RCC 7860 (cell line): ENCODE measurements at regions not wholly inside any gene's neighbourhood (a gene's known extent, or its start where the extent isn't known, plus 50 kb on each side); places are given as distances from the start of the nearest gene placed in this dataset.

Experiments
- DNase-seq: peaks from one replicate; pipeline ENCODE4 v3.0.0-alpha.2; 2015; ENCODE audit warnings: low spot score
- FAIRE-seq: peaks from 2 replicates; lab custom pipeline; 2012; peaks lifted over from hg19 to GRCh38; lab: Jason Lieb, UNC

GRCh38 chr18:38579764-38580163, 1014.2 kb upstream of the CELF4 start:
- FAIRE-seq, result no peak

GRCh38 chr18:38576916-38577315, 1011.3 kb upstream of the CELF4 start:
- FAIRE-seq (no peak), DNase-seq (no peak)

More at GRCh38 chr18:38579764-38580163, 1014.2 kb upstream of the CELF4 start:
- no peak for DNase-seq

- no peak for FAIRE-seq
- DNase-seq, result no peak
Observed at GRCh38 chr18:38576349-38576748, 1010.8 kb upstream of the CELF4 start.

- FAIRE-seq, result no peak
- no peak for DNase-seq
Observed at GRCh38 chr18:38575648-38576047, 1010.0 kb upstream of the CELF4 start.

GRCh38 chr18:38575023-38575422, 1009.4 kb upstream of the CELF4 start:
- DNase-seq, result no peak
- no peak for FAIRE-seq

GRCh38 chr18:38572554-38573111, 1007.0 kb upstream of the CELF4 start:
- FAIRE-seq, result no peak
- DNase-seq, result no peak

GRCh38 chr18:38571651-38572050, 1006.1 kb upstream of the CELF4 start:
- FAIRE-seq (no peak), DNase-seq (no peak)

GRCh38 chr18:38565513-38565912, 999.9 kb upstream of the CELF4 start:
- DNase-seq, result no peak
- no peak for FAIRE-seq

- no peak for FAIRE-seq
- DNase-seq, result no peak
Observed at GRCh38 chr18:38563396-38563980, 997.9 kb upstream of the CELF4 start.

- FAIRE-seq, result no peak
Observed at GRCh38 chr18:38557006-38557405, 991.4 kb upstream of the CELF4 start.

GRCh38 chr18:38552732-38553321, 987.2 kb upstream of the CELF4 start:
- FAIRE-seq (no peak), DNase-seq (no peak)

More at GRCh38 chr18:38557006-38557405, 991.4 kb upstream of the CELF4 start:
- DNase-seq, result no peak

GRCh38 chr18:38551881-38552280, 986.3 kb upstream of the CELF4 start:
- FAIRE-seq, result no peak
- DNase-seq, result no peak

- no peak for FAIRE-seq
- peak; percentile 5 for DNase-seq
Observed at GRCh38 chr18:38545071-38545470, 979.5 kb upstream of the CELF4 start.

- FAIRE-seq (no peak), DNase-seq (no peak)
Observed at GRCh38 chr18:38539856-38540255, 974.3 kb upstream of the CELF4 start.

- FAIRE-seq, result no peak
- no peak for DNase-seq
Observed at GRCh38 chr18:38539371-38539770, 973.8 kb upstream of the CELF4 start.

- FAIRE-seq (no peak), DNase-seq (no peak)
Observed at GRCh38 chr18:38534073-38534472, 968.5 kb upstream of the CELF4 start.

GRCh38 chr18:38526922-38527321, 961.3 kb upstream of the CELF4 start:
- DNase-seq, result no peak
- no peak for FAIRE-seq

GRCh38 chr18:38525039-38525438, 959.4 kb upstream of the CELF4 start:
- no peak for FAIRE-seq

GRCh38 chr18:38520786-38521185, 955.2 kb upstream of the CELF4 start:
- FAIRE-seq, result no peak
- no peak for DNase-seq

More at GRCh38 chr18:38525039-38525438, 959.4 kb upstream of the CELF4 start:
- no peak for DNase-seq

- DNase-seq, result no peak
- no peak for FAIRE-seq
Observed at GRCh38 chr18:38502539-38502938, 936.9 kb upstream of the CELF4 start.

GRCh38 chr18:38497266-38497665, 931.7 kb upstream of the CELF4 start:
- no peak for FAIRE-seq
- no peak for DNase-seq

GRCh38 chr18:38496222-38496793, 930.7 kb upstream of the CELF4 start:
- no peak for DNase-seq
- FAIRE-seq, result no peak
